HFF-Myc (cell line): ENCODE measurements at regions not wholly inside any gene's neighbourhood (a gene's known extent, or its start where the extent isn't known, plus 50 kb on each side); places are given as distances from the start of the nearest gene placed in this dataset.

Source experiments
- DNase-seq: peaks from one replicate; pipeline ENCODE4 v3.0.0-alpha.2; 2011; ENCODE audit warnings: low read depth; ENCODE audit errors: extremely low read depth
- H3K4me3 ChIP-seq: replicated peaks from 2 replicates; pipeline ENCODE4 v1.5.1; 2011; ENCODE audit warnings: low read depth, mild to moderate bottlenecking, control low read depth, low read length
- TF ChIP-seq, protein P1 (sequence below): IDR thresholded peaks from 2 replicates; pipeline ENCODE4 v1.5.1; 2012; ENCODE audit warnings: mild to moderate bottlenecking, low read depth, low read length, control low read depth; ENCODE audit errors: missing control alignments

DNA sequence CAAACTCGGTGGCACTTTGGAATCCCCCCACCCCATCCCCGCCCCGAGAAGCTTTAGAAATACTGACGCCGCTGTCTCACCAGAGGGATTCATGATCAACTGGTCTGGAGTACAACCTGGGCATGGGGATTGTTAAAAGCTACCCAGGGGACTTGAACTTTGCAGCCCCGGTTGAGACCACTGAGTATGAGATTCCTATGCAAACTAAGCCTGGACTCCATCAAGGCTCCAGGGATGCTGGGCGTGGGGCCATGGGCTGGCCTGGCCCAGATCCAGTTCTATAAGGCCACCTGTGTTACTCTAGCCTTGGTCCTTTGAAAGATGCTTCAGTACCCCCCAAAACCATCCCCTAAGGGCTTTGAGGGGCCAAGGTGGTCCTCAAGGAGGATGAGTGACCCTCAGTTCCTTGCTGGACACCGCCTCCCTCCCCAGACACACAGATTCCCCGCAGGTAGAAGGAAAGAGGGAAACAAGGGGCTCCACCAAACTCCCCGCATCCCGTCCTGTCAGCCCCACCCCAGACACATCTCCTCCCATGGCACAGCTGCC is 68.5 kb downstream of the MRPL36 start:
- no peak for DNase-seq

DNA sequence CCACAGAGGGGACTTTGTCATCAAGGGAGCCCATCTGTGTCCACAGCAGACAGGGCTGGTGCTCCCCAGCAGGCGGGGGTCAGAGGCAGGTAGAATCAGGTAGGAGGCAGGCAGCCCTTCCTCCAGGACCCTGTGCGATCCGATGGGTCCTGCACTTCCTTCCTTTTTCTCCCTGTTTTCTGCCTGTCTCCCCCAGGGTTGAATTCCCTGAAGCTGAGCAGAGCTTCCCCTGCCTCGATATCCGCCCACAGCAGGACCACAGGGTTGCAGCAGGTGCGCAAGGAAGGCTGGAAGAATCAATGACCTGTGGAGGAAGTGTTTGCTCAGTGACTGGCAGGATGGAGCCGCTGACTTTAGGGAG is 69.2 kb downstream of the MRPL36 start:
- no peak for DNase-seq
- TF ChIP-seq, protein P1, sequence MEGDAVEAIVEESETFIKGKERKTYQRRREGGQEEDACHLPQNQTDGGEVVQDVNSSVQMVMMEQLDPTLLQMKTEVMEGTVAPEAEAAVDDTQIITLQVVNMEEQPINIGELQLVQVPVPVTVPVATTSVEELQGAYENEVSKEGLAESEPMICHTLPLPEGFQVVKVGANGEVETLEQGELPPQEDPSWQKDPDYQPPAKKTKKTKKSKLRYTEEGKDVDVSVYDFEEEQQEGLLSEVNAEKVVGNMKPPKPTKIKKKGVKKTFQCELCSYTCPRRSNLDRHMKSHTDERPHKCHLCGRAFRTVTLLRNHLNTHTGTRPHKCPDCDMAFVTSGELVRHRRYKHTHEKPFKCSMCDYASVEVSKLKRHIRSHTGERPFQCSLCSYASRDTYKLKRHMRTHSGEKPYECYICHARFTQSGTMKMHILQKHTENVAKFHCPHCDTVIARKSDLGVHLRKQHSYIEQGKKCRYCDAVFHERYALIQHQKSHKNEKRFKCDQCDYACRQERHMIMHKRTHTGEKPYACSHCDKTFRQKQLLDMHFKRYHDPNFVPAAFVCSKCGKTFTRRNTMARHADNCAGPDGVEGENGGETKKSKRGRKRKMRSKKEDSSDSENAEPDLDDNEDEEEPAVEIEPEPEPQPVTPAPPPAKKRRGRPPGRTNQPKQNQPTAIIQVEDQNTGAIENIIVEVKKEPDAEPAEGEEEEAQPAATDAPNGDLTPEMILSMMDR, result no peak
- H3K4me3 ChIP-seq, result no peak overlapping the region

More for the DNA sequence above, 68.5 kb downstream of the MRPL36 start:
- TF ChIP-seq, protein P1, result no peak
- H3K4me3 ChIP-seq, result no peak overlapping the region

DNA sequence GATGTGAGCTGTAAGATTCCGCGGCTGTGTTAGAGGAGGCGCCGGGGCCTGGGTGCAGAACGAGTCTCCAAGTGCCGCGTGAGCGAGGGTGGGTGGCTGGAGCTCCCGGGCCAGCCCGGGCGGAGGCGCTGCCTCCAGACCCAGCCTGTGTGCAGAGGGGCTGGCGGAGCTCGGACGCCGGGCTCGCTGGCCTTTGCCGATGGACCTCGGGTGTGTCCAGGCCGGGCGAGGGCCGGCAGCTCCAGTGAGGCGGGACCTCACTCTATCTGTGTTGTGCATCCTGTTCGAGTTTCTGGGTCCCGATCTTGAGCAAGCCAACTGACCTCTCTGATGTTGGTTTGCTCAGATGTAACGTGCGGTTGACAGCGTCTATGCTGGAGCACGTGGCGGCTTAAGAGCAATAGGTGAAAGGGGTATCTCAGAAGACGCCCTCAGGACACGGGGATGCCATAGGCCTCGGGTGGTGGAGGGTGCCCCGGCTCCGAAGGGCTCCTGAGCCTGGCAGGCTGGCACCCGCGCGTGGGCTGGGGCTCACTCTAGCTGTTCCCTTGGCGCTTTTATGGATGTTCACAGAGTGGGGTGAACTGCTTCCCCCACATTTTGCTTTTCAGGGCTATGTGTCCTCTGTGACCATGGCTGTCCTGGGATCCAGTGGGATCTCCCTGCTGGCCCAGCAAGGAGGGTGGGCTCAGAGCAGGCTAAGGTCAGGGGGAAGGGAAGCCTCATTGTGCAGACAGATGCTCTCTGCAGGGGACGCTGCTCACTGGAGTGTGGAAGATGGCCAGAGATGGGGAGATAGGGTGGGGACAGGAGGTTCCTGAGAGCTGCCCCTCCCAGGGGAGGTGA is 69.8 kb downstream of the MRPL36 start:
- no peak overlapping the region for H3K4me3 ChIP-seq
- DNase-seq, result no peak
- TF ChIP-seq, protein P1, result no peak

DNA sequence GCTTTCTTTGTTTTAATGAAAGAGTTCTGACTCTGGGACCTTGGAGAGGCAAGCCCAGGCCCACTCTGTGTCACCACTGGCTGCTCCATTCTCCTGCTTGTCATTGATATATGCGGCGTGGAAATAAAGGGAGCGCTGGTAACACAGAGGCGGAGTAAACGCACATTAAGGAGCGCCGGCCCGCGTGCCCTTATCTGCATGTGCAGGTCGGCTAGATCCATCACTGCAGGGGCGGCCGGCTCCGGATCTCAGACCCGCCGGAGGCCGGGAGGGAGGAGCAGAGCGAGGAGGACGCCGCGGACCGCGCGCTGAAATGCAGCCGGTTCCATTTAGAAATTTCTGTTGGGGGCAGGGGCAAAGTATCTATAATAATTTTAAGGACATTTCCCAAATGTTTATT is 70.8 kb downstream of the MRPL36 start:
- no peak for DNase-seq
- TF ChIP-seq, protein P1, result no peak
- H3K4me3 ChIP-seq, result no peak overlapping the region

DNA sequence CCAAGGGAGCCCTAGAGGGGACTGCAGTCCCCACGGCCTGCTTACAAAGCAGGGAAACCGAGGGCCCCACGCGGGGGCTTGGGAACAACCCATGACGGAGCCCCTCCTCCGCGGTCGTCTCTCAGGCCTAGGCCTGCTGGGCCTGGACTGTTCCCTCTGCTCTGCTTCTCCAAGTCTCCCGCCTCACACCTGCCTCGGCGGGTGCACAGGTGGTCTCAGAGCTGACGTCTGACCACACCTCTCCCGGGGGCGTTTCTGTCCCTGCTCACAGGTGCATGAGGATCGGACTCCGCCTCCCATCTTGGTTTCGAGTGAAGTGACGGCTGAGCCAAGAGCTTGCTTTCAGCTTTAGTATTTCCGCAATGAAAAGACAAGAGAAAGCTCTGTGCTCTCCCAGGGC is 72.1 kb downstream of the MRPL36 start:
- DNase-seq, result no peak
- TF ChIP-seq, protein P1, result no peak
- no peak overlapping the region for H3K4me3 ChIP-seq

DNA sequence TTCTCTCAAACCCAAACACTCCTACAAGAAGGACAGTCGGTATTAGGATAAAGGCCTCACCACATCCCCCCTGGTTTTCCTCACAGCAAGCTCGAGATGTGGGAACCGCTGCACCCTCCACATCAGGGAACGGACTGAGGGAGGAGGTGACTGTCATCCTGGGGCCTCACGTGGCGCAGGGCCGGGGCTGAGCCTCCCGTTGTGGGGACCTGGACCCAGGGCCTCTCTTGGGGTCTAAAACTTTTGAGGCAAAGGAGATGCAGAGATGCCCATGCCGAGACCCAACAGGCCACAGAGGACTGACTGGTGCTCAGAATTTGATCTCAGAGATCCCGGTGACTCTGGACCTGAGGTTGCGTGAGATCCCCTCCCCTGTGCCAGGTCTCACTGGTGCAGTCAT is 72.7 kb downstream of the MRPL36 start:
- no peak overlapping the region for H3K4me3 ChIP-seq
- DNase-seq, result no peak
- TF ChIP-seq, protein P1, result no peak
